OCI-LY3 (cell line): ENCODE measurements at regions not wholly inside any gene's neighbourhood (a gene's known extent, or its start where the extent isn't known, plus 50 kb on each side); places are given as distances from the start of the nearest gene placed in this dataset.

ENCODE experiments used
- EZH2phosphoT487 ChIP-seq: fragments of 200-600 bp; shearing (Covaris generic); IDR thresholded peaks from 2 replicates; pipeline ENCODE4 v1.6.1; 2018; ENCODE audit warnings: antibody characterized with exemption, mixed run types, low read depth
- TF ChIP-seq, protein P1 (sequence below): fragments of 200-600, 300-600 bp; sonication (generic); IDR thresholded peaks from 2 replicates; pipeline ENCODE4 v1.5.1; 2014; ENCODE audit warnings: antibody characterized with exemption, low read length, low read depth

DNA sequence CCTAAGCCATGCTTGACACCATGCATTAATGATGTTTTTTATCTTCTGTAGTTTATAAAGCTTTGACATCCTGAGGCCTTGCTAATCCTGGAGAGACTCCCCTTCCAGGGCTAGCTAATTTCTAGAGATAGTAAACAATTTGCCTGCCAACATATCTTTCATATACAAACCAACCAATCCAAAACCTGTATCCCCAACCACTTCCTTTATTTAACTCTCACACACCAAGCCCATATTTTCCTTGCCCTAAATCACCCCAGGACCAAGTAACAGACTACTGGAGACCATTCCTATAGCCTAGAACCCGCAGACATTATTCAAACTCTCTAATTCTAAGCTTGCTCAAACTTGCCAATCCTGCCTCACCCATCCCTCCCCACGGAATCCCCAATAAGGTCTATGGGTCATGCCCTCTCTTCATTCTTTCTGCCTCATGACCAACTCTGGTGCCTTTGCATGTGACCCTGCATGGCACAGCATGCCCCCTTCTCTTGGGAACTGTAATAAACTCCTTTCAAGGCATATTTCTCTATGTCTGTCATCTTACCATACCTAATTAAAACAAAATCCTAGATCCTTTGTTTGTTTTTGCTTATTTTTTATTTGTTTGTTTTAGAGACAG lies 116.6 kb upstream of the CACUL1 start:
- TF ChIP-seq, protein P1, sequence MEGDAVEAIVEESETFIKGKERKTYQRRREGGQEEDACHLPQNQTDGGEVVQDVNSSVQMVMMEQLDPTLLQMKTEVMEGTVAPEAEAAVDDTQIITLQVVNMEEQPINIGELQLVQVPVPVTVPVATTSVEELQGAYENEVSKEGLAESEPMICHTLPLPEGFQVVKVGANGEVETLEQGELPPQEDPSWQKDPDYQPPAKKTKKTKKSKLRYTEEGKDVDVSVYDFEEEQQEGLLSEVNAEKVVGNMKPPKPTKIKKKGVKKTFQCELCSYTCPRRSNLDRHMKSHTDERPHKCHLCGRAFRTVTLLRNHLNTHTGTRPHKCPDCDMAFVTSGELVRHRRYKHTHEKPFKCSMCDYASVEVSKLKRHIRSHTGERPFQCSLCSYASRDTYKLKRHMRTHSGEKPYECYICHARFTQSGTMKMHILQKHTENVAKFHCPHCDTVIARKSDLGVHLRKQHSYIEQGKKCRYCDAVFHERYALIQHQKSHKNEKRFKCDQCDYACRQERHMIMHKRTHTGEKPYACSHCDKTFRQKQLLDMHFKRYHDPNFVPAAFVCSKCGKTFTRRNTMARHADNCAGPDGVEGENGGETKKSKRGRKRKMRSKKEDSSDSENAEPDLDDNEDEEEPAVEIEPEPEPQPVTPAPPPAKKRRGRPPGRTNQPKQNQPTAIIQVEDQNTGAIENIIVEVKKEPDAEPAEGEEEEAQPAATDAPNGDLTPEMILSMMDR = no peak
- no peak for TF ChIP-seq EZH2phosphoT487
